GM18867 (cell line): ENCODE measurements at regions not wholly inside any gene's neighbourhood (a gene's known extent, or its start where the extent isn't known, plus 50 kb on each side); places are given as distances from the start of the nearest gene placed in this dataset.

Experiments used
- ATAC-seq: cut with Tn5 transposase; IDR thresholded peaks from one replicate; pipeline ENCODE4 v1.9.1; 2021; ENCODE audit warnings: mild to moderate bottlenecking, moderate library complexity; ENCODE audit not compliant: unreplicated experiment

GRCh38 chr2:54360055-54360792 lies 95.9 kb upstream of the SPTBN1 start:
- no peak for ATAC-seq

GRCh38 chr2:54364409-54364808 lies 91.7 kb upstream of the SPTBN1 start:
- ATAC-seq: no peak

GRCh38 chr2:54365661-54366060 lies 90.5 kb upstream of the SPTBN1 start:
- ATAC-seq: no peak

- ATAC-seq: no peak
These were observed 89.4 kb upstream of the SPTBN1 start for GRCh38 chr2:54366487-54367280.

GRCh38 chr2:54370405-54371104 lies 85.6 kb upstream of the SPTBN1 start:
- ATAC-seq: no peak

GRCh38 chr2:54371460-54372065 lies 84.6 kb upstream of the SPTBN1 start:
- ATAC-seq: no peak

- no peak for ATAC-seq
These were observed 83.8 kb upstream of the SPTBN1 start for GRCh38 chr2:54372361-54372760.

- no peak for ATAC-seq
These were observed 82.3 kb upstream of the SPTBN1 start for GRCh38 chr2:54373855-54374254.

- ATAC-seq: no peak
These were observed 81.3 kb upstream of the SPTBN1 start for GRCh38 chr2:54374591-54375364.

GRCh38 chr2:54377451-54377850 lies 78.7 kb upstream of the SPTBN1 start:
- ATAC-seq: no peak

- ATAC-seq: no peak
These were observed 78.1 kb upstream of the SPTBN1 start for GRCh38 chr2:54377901-54378493.

- no peak for ATAC-seq
These were observed 75.5 kb upstream of the SPTBN1 start for GRCh38 chr2:54380670-54381069.

- no peak for ATAC-seq
These were observed 74.8 kb upstream of the SPTBN1 start for GRCh38 chr2:54381293-54381692.

- no peak for ATAC-seq
These were observed 73.5 kb upstream of the SPTBN1 start for GRCh38 chr2:54382601-54383000.

GRCh38 chr2:54384301-54385203 lies 71.6 kb upstream of the SPTBN1 start:
- no peak for ATAC-seq

- ATAC-seq: no peak
These were observed 70.9 kb upstream of the SPTBN1 start for GRCh38 chr2:54385271-54385670.

GRCh38 chr2:54386585-54386984 lies 69.5 kb upstream of the SPTBN1 start:
- ATAC-seq: no peak

- no peak for ATAC-seq
These were observed 68.8 kb upstream of the SPTBN1 start for GRCh38 chr2:54387059-54387991.
